ENCODE measurements at regions not wholly inside any gene's neighbourhood (a gene's known extent, or its start where the extent isn't known, plus 50 kb on each side); places are given as distances from the start of the nearest gene placed in this dataset.

- TF ChIP-seq EZH2 (IDR thresholded peaks at IDR 0.05; ENCODE audit: low read length, unreplicated experiment) (no peak), EZH2phosphoT487 (IDR thresholded peaks at IDR 0.05; ENCODE audit: borderline replicate concordance, low read length) (no peak), CTCF (conservative IDR thresholded peaks at IDR 0.05; ENCODE audit: low read depth, low read length) (no peak)
Observed at GRCh38 chr1:113278371-113278770, 111.9 kb upstream of the MAGI3 start.

DNA sequence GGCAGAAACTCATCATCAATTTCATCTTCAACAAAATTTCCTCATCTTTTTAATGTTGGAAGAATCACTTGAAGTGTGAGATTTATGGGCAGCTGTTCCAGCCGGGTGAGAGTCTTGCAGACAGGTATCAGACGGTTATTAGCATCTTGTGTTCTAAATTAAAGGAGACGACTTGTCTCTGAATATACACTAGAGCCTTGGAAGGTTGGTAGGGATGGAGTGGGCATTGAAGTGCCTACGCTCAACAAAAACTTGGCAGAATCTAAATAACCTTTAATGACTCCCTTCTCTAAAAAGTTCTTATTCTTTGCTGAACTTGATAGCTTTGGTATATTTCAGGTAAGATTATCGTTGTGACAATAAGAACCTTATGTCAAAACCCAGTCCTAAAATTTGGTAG lies 111.5 kb upstream of the MAGI3 start:
- no peak overlapping the region for H3K4me3 ChIP-seq (ENCODE audit: low read length)
- no peak overlapping the region for H3K27ac ChIP-seq (ENCODE audit: low read length)
- no peaks in the 10 kb centered on the region for H3K79me2 ChIP-seq (ENCODE audit: low read length)
- no peaks in the 10 kb centered on the region for H4K20me1 ChIP-seq (ENCODE audit: low read length)
- H3K9me2 ChIP-seq (replicated peaks; ENCODE audit: low read length): no peaks in the 10 kb centered on the region
- intact Hi-C loops (cut with micrococcal nuclease): no loop called here
- no peaks in the 10 kb centered on the region for H3F3A ChIP-seq (ENCODE audit: low read length, unreplicated experiment)
- H3K4me1 ChIP-seq (ENCODE audit: insufficient read depth, low read length): no peaks in the 10 kb centered on the region
- no peak overlapping the region for H3K4me2 ChIP-seq (ENCODE audit: low read length)
- ChIA-PET POLR2A (ENCODE audit: unreplicated experiment) (no interaction called here), CTCF (no interaction called here)
- H3K27me3 ChIP-seq (ENCODE audit: low read length): no peaks in the 10 kb centered on the region; the same call in 1 of the 2 replicates
- H3K9me3 ChIP-seq (ENCODE audit: low read length): no peaks in the 10 kb centered on the region
- no peak overlapping the region for H3K9ac ChIP-seq (ENCODE audit: low read length)
- DNase-seq: no peak
- ATAC-seq: no peak
- TF ChIP-seq EZH2phosphoT487 (IDR thresholded peaks at IDR 0.05; ENCODE audit: borderline replicate concordance, low read length): no peak
- TF ChIP-seq CTCF (conservative IDR thresholded peaks at IDR 0.05; ENCODE audit: low read depth, low read length): no peak
- no peak for TF ChIP-seq EZH2 (IDR thresholded peaks at IDR 0.05; ENCODE audit: low read length, unreplicated experiment)
- no TSS peak for BruUV-seq (replicated peaks)
- no peak overlapping the region for H2AFZ ChIP-seq (ENCODE audit: low read length)
- H3K36me3 ChIP-seq (ENCODE audit: low read depth, low read length): no peaks in the 10 kb centered on the region

More at GRCh38 chr1:113278371-113278770, 111.9 kb upstream of the MAGI3 start:
- Histone ChIP-seq H3K9ac (ENCODE audit: low read length) (no peak overlapping the region), H3K9me2 (replicated peaks; ENCODE audit: low read length) (no peaks in the 10 kb centered on the region), H4K20me1 (ENCODE audit: low read length) (no peaks in the 10 kb centered on the region), H3K27me3 (ENCODE audit: low read length) (no peaks in the 10 kb centered on the region; the same call in 1 of the 2 replicates), H3F3A (ENCODE audit: low read length, unreplicated experiment) (no peaks in the 10 kb centered on the region), H3K4me3 (ENCODE audit: low read length) (no peak overlapping the region), H3K79me2 (ENCODE audit: low read length) (no peaks in the 10 kb centered on the region), H3K4me2 (ENCODE audit: low read length) (no peak overlapping the region), H3K9me3 (ENCODE audit: low read length) (no peaks in the 10 kb centered on the region), H2AFZ (ENCODE audit: low read length) (no peak overlapping the region), H3K36me3 (ENCODE audit: low read depth, low read length) (no peaks in the 10 kb centered on the region), H3K4me1 (ENCODE audit: insufficient read depth, low read length) (no peaks in the 10 kb centered on the region), H3K27ac (ENCODE audit: low read length) (no peak overlapping the region)
- no TSS peak for BruUV-seq (replicated peaks)
- no peak for DNase-seq
- ChIA-PET POLR2A (ENCODE audit: unreplicated experiment) (no interaction called here), CTCF (no interaction called here)
- ATAC-seq: no peak
- intact Hi-C loops (cut with micrococcal nuclease): no loop called here

GRCh38 chr1:113279776-113280391 lies 110.4 kb upstream of the MAGI3 start:
- BruUV-seq (replicated peaks): no TSS peak
- ChIA-PET POLR2A (ENCODE audit: unreplicated experiment) (no interaction called here), CTCF (no interaction called here)
- DNase-seq (no peak), ATAC-seq (no peak)
- Histone ChIP-seq H3K27ac (ENCODE audit: low read length) (no peak overlapping the region), H3K36me3 (ENCODE audit: low read depth, low read length) (no peaks in the 10 kb centered on the region), H3K9me3 (ENCODE audit: low read length) (no peaks in the 10 kb centered on the region), H2AFZ (ENCODE audit: low read length) (no peak overlapping the region), H3K9me2 (replicated peaks; ENCODE audit: low read length) (no peaks in the 10 kb centered on the region), H3K4me3 (ENCODE audit: low read length) (no peak overlapping the region), H3F3A (ENCODE audit: low read length, unreplicated experiment) (no peaks in the 10 kb centered on the region), H3K4me2 (ENCODE audit: low read length) (no peak overlapping the region), H3K79me2 (ENCODE audit: low read length) (no peaks in the 10 kb centered on the region), H4K20me1 (ENCODE audit: low read length) (no peaks in the 10 kb centered on the region), H3K4me1 (ENCODE audit: insufficient read depth, low read length) (no peaks in the 10 kb centered on the region), H3K9ac (ENCODE audit: low read length) (no peak overlapping the region), H3K27me3 (ENCODE audit: low read length) (no peaks in the 10 kb centered on the region; the same call in 1 of the 2 replicates)
- intact Hi-C loops (cut with micrococcal nuclease): no loop called here
- no peak for TF ChIP-seq EZH2phosphoT487 (IDR thresholded peaks at IDR 0.05; ENCODE audit: borderline replicate concordance, low read length)

Data from PC-3 (cell line).